PC-3 (cell line): ENCODE measurements at regions not wholly inside any gene's neighbourhood (a gene's known extent, or its start where the extent isn't known, plus 50 kb on each side); places are given as distances from the start of the nearest gene placed in this dataset.

ENCODE experiments used
- ATAC-seq: fragments of 200-7000 bp; cut with Tn5 transposase; 2 replicates; pipeline ENCODE4 v1.9.1; 2020; ENCODE audit warnings: mild to moderate bottlenecking, moderate library complexity
- BruUV-seq: library from RNA; stranded (reverse); fragments of 400-500 nt; replicated peaks from 2 replicates; lab custom pipeline; 2021; lab: Mats Ljungman, UMichigan
- CTCF ChIA-PET: fragments of 300-600 bp; sonication (Branson Sonifier 250); formaldehyde crosslinking; loops from one replicate; lab custom pipeline; 2022; ENCODE audit warnings: antibody characterized with exemption; lab: Charles Lee
- POLR2A ChIA-PET: fragments of 300-600 bp; sonication (Branson Sonifier 250); formaldehyde crosslinking; loops from one replicate; lab custom pipeline; 2022; ENCODE audit warnings: antibody characterized with exemption; ENCODE audit not compliant: unreplicated experiment; lab: Charles Lee
- DNase-seq: peaks from one replicate; pipeline ENCODE4 v3.0.0-alpha.2; 2015
- H2AFZ ChIP-seq: fragments of 300-600 bp; sonication (generic); 2 replicates; pipeline ENCODE4 v1.6.0; 2016; ENCODE audit warnings: antibody characterized with exemption, low read length
- H3F3A ChIP-seq: fragments of 300-600 bp; sonication (generic); one replicate; pipeline ENCODE4 v1.6.0; 2017; ENCODE audit warnings: antibody characterized with exemption, low read length, control low read depth, mild to moderate bottlenecking; ENCODE audit not compliant: unreplicated experiment
- H3K27ac ChIP-seq: fragments of 300-600 bp; sonication (generic); 2 replicates; pipeline ENCODE4 v1.5.1; 2016; ENCODE audit warnings: mild to moderate bottlenecking, low read length
- H3K27me3 ChIP-seq: fragments of 300-600 bp; sonication (generic); 2 replicates; pipeline ENCODE4 v1.6.1; 2016; ENCODE audit warnings: low read length, mixed read lengths
- H3K36me3 ChIP-seq: fragments of 300-600 bp; sonication (generic); 2 replicates; pipeline ENCODE4 v1.6.1; 2016; ENCODE audit warnings: low read depth, mixed run types, low read length, mixed read lengths
- H3K4me1 ChIP-seq: fragments of 300-600 bp; sonication (generic); 2 replicates; pipeline ENCODE4 v1.5.1; 2016; ENCODE audit warnings: low read length; ENCODE audit not compliant: insufficient read depth
- H3K4me2 ChIP-seq: fragments of 300-600 bp; sonication (generic); 2 replicates; pipeline ENCODE4 v1.6.0; 2016; ENCODE audit warnings: low read length
- H3K4me3 ChIP-seq: fragments of 300-600 bp; sonication (generic); 2 replicates; pipeline ENCODE4 v1.5.1; 2016; ENCODE audit warnings: mild to moderate bottlenecking, low read length, mixed read lengths
- H3K79me2 ChIP-seq: fragments of 300-600 bp; sonication (generic); 2 replicates; pipeline ENCODE4 v1.6.1; 2017; ENCODE audit warnings: low read length, mixed read lengths
- H3K9ac ChIP-seq: fragments of 300-600 bp; sonication (generic); 2 replicates; pipeline ENCODE4 v1.6.0; 2016; ENCODE audit warnings: mild to moderate bottlenecking, low read length
- H3K9me2 ChIP-seq: fragments of 300-600 bp; sonication (generic); replicated peaks from 2 replicates; pipeline ENCODE4 v1.6.1; 2016; ENCODE audit warnings: mixed run types, low read length, mixed read lengths
- H3K9me3 ChIP-seq: fragments of 300-600 bp; sonication (generic); 2 replicates; pipeline ENCODE4 v1.6.1; 2016; ENCODE audit warnings: low read length, mixed read lengths
- H4K20me1 ChIP-seq: fragments of 300-600 bp; sonication (generic); 2 replicates; pipeline ENCODE4 v1.6.1; 2016; ENCODE audit warnings: low read length, mixed read lengths
- CTCF ChIP-seq: fragments of 300-600 bp; sonication (generic); conservative IDR thresholded peaks from 2 replicates; pipeline ENCODE4 v1.5.1; 2017; ENCODE audit warnings: antibody characterized with exemption, low read depth, mild to moderate bottlenecking, low read length
- EZH2 ChIP-seq: fragments of 300-600 bp; sonication (generic); IDR thresholded peaks from one replicate; pipeline ENCODE4 v1.6.1; 2017; ENCODE audit warnings: antibody characterized with exemption, mild to moderate bottlenecking, low read length; ENCODE audit not compliant: unreplicated experiment
- EZH2phosphoT487 ChIP-seq: fragments of 300-600 bp; sonication (generic); IDR thresholded peaks from 2 replicates; pipeline ENCODE4 v1.6.1; 2018; ENCODE audit warnings: mild to moderate bottlenecking, antibody characterized with exemption, low read length, borderline replicate concordance
- intact Hi-C: fragments of 100-400 bp; cut with micrococcal nuclease; formaldehyde crosslinking; loops from 2 replicates; pipeline ENCODE4 v1.9.0; 2023

- POLR2A ChIA-PET = no interaction called here
- H3K9me3 ChIP-seq = no peaks in the 10 kb centered on the region
- intact Hi-C loops = loop anchor here (5.0 kb wide), 1 partner anchor 162 kb away; no protein-coding TSS in a partner anchor
- no peak for ATAC-seq
- no peaks in the 10 kb centered on the region for H3K4me1 ChIP-seq
- no peaks in the 10 kb centered on the region for H3K79me2 ChIP-seq
- no peak for TF ChIP-seq EZH2
- no peak for TF ChIP-seq CTCF
- BruUV-seq = no TSS peak
- no peak overlapping the region for H2AFZ ChIP-seq
- H3K36me3 ChIP-seq = no peaks in the 10 kb centered on the region
- H3K4me2 ChIP-seq = no peak overlapping the region
- H3F3A ChIP-seq = no peaks in the 10 kb centered on the region
- H3K9me2 ChIP-seq = no peaks in the 10 kb centered on the region
- no peak overlapping the region for H3K4me3 ChIP-seq
- no peaks in the 10 kb centered on the region for H4K20me1 ChIP-seq
- H3K27ac ChIP-seq = no peak overlapping the region
- H3K27me3 ChIP-seq = peaks cover 30% of the 10 kb centered on the region
- peak; percentile 3 for DNase-seq
- no peak overlapping the region for H3K9ac ChIP-seq
- CTCF ChIA-PET = interaction anchor here (0.6 kb wide), 1 partner anchor 11 kb away, joined by 4 read pairs; no protein-coding TSS in a partner anchor
These were observed 157.9 kb upstream of the FREM2 start for GRCh38 chr13:38528986-38529385.

GRCh38 chr13:38530492-38530891 lies 156.4 kb upstream of the FREM2 start:
- ChIA-PET POLR2A (no interaction called here), CTCF (no interaction called here)
- ATAC-seq (peak; percentile 65; the same call in 1 of the 2 replicates), DNase-seq (peak; percentile 33)
- peaks cover 36% of the 10 kb centered on the region for H3K27me3 ChIP-seq
- no peak overlapping the region for H3K4me3 ChIP-seq
- H3K4me1 ChIP-seq = no peaks in the 10 kb centered on the region
- H2AFZ ChIP-seq = no peak overlapping the region
- H3K79me2 ChIP-seq = no peaks in the 10 kb centered on the region
- no TSS peak for BruUV-seq
- TF ChIP-seq CTCF = peak; percentile 67
- TF ChIP-seq EZH2phosphoT487 = no peak
- H3K9me3 ChIP-seq = no peaks in the 10 kb centered on the region
- no peak overlapping the region for H3K27ac ChIP-seq
- no peaks in the 10 kb centered on the region for H3F3A ChIP-seq
- intact Hi-C loops = loop anchor here (1.0 to 10.0 kb wide), 7 partner anchors 186 to 1422 kb away; partner anchors contain the start of gene UFM1
- no peaks in the 10 kb centered on the region for H3K9me2 ChIP-seq
- H3K9ac ChIP-seq = no peak overlapping the region
- H4K20me1 ChIP-seq = no peaks in the 10 kb centered on the region
- no peak overlapping the region for H3K4me2 ChIP-seq
- no peaks in the 10 kb centered on the region for H3K36me3 ChIP-seq

GRCh38 chr13:38535261-38535660 lies 151.6 kb upstream of the FREM2 start:
- Histone ChIP-seq H3K4me1 (no peaks in the 10 kb centered on the region), H3K27me3 (peaks cover 23% of the 10 kb centered on the region; the same call in 1 of the 2 replicates), H3K36me3 (no peaks in the 10 kb centered on the region), H3K9ac (no peak overlapping the region), H3K9me3 (no peaks in the 10 kb centered on the region), H3K79me2 (no peaks in the 10 kb centered on the region), H3K4me2 (no peak overlapping the region), H3K27ac (no peak overlapping the region), H3K4me3 (no peak overlapping the region), H2AFZ (no peak overlapping the region), H4K20me1 (no peaks in the 10 kb centered on the region), H3K9me2 (no peaks in the 10 kb centered on the region), H3F3A (no peaks in the 10 kb centered on the region)
- POLR2A ChIA-PET = no interaction called here
- TF ChIP-seq EZH2 = no peak
- TF ChIP-seq CTCF = no peak
- no peak for TF ChIP-seq EZH2phosphoT487
- ATAC-seq (no peak), DNase-seq (no peak)
- intact Hi-C loops = loop anchor here (10.0 kb wide), 2 partner anchors 190 to 520 kb away; partner anchors contain the start of gene UFM1
- CTCF ChIA-PET = no interaction called here
- BruUV-seq = no TSS peak
